ENCODE measurements at regions not wholly inside any gene's neighbourhood (a gene's known extent, or its start where the extent isn't known, plus 50 kb on each side); places are given as distances from the start of the nearest gene placed in this dataset.
"Not testable (repeated sequence)": the region's sequence is repeated elsewhere in the genome, so short reads cannot be mapped to it uniquely, and the experiment has no call there.

- POLR2A ChIA-PET = no interaction called here
- TF ChIP-seq, protein P1, sequence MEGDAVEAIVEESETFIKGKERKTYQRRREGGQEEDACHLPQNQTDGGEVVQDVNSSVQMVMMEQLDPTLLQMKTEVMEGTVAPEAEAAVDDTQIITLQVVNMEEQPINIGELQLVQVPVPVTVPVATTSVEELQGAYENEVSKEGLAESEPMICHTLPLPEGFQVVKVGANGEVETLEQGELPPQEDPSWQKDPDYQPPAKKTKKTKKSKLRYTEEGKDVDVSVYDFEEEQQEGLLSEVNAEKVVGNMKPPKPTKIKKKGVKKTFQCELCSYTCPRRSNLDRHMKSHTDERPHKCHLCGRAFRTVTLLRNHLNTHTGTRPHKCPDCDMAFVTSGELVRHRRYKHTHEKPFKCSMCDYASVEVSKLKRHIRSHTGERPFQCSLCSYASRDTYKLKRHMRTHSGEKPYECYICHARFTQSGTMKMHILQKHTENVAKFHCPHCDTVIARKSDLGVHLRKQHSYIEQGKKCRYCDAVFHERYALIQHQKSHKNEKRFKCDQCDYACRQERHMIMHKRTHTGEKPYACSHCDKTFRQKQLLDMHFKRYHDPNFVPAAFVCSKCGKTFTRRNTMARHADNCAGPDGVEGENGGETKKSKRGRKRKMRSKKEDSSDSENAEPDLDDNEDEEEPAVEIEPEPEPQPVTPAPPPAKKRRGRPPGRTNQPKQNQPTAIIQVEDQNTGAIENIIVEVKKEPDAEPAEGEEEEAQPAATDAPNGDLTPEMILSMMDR (IDR thresholded peaks at IDR 0.05; ENCODE audit: control extremely low read depth, extremely low read depth, low read depth, missing control alignments) = no peak
- DNase-seq (ENCODE audit: extremely low spot score) = no peak
- CTCF ChIA-PET = interaction anchor here (1.4 kb wide), 1 partner anchor 9 kb away, joined by 3 read pairs; no protein-coding TSS in a partner anchor
These were observed 54.2 kb upstream of the PHF21A start for GRCh38 chr11:46175401-46176002.

DNA sequence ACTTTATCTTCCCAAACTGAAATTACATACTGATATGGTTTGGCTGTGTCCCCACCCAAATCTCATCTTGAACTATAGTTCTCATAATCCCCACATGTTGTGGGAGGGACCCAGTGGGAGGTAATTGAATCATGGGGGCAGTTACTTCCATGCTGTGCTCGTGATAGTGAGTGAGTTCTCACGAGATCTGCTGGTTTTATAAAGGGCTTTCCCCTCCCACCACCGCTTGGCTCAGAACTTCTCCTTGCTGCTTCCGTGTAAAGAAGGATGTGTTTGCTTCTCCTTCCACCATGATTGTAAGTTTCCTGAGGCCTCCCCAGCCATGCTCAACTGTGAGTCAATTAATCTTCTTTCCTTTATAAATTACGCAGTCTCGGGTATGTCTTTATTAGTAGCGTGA, 50.4 kb upstream of the PHF21A start:
- CTCF ChIA-PET; DNase-seq (ENCODE audit: extremely low spot score); POLR2A ChIA-PET: not testable (repeated sequence)

Data from GM10248 (cell line).